SW480 (cell line): ENCODE measurements at regions not wholly inside any gene's neighbourhood (a gene's known extent, or its start where the extent isn't known, plus 50 kb on each side); places are given as distances from the start of the nearest gene placed in this dataset.
"Not testable (repeated sequence)": the region's sequence is repeated elsewhere in the genome, so short reads cannot be mapped to it uniquely, and the experiment has no call there.

Experiments used
- DNase-seq: peaks from one replicate; pipeline ENCODE4 v3.0.0-alpha.2; 2016; ENCODE audit warnings: low spot score

DNA sequence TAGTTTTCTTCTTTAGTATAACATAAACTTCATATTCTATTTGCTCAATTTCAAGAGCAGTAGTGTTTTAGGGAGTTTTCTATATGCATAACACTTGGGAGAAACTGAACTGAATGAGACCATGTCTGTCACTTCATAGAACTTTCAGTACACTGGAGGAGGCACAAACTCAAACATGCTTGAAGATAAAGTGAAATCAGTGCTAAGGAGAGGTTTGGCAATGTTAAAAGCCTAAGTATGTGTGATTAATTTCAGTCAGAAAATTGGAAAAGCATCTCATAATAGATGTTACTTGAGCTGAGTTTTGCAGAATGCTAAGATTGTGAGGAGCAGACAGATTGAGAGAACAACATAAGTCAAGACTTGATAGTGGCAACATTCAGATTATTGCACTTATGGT lies 411.2 kb upstream of the HS3ST1 start:
- no peak for DNase-seq

- DNase-seq, result no peak
These were observed 403.0 kb upstream of the HS3ST1 start for GRCh38 chr4:11831739-11832138.

DNA sequence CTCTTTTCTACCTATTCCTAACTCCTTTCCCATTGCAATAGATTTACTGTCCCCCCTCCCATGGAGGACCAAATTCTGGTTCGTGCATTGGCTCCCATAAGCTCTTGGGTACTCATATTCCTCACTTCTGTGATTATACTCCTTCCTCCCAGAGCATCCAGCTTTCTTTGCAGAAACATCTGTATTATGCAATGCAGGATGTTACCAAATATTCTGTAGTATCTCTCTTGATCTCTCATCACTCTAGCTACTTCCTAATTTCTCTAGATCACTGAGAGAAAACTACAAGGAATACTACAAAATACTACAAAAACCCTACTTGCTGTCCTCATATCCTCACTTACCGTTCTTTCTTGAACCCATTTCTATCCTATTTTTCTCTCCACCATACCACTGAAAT lies 395.9 kb upstream of the HS3ST1 start:
- no peak for DNase-seq

GRCh38 chr4:11821772-11822430 lies 393.2 kb upstream of the HS3ST1 start:
- DNase-seq, result no peak

GRCh38 chr4:11817088-11817487 lies 388.4 kb upstream of the HS3ST1 start:
- no peak for DNase-seq

- DNase-seq, result no peak
These were observed 386.1 kb upstream of the HS3ST1 start for GRCh38 chr4:11814758-11815157.

- no peak for DNase-seq
These were observed 385.3 kb upstream of the HS3ST1 start for GRCh38 chr4:11813951-11814446.

DNA sequence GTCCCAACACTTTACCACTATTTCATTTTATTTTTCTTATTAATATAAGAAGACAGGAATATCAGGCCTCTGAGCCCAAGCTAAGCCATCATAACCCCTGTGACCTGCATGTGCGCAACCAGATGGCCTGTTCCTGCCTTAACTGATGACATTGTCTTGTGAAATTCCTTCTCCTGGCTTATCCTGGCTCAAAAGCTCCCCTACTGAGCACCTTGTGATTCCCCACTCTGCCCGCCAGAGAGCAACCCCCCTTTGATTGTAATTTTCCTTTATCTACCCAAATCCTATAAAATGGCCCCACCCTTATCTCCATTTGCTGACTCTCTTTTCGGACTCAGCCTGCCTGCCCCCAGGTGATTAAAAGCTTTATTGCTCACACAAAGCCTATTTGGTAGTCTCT lies 382.8 kb upstream of the HS3ST1 start:
- not testable (repeated sequence) for DNase-seq

- peak; percentile 42 for DNase-seq
These were observed 377.1 kb upstream of the HS3ST1 start for GRCh38 chr4:11805842-11806241.

GRCh38 chr4:11801466-11802446 lies 373.1 kb upstream of the HS3ST1 start:
- no peak for DNase-seq

DNA sequence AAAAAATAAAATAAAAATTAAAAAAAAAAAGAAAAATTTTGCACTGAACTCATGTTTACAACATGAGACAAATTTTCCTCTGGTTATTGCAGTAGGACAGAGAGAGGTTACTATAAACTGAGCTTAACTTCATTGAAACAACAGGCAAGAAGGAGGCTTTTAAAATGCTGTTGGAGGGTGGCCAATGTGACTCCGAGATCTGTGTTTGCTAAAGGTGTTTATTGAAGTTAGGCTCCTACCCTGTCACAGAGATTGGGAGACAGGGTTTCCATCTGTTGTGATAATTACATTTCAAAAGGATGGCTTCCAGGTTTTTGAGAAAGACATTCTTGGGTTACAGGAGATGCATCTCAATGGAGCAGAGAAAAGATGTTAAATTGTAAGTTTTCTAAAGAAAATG lies 370.5 kb upstream of the HS3ST1 start:
- no peak for DNase-seq

GRCh38 chr4:11791797-11792196 lies 363.1 kb upstream of the HS3ST1 start:
- no peak for DNase-seq

DNA sequence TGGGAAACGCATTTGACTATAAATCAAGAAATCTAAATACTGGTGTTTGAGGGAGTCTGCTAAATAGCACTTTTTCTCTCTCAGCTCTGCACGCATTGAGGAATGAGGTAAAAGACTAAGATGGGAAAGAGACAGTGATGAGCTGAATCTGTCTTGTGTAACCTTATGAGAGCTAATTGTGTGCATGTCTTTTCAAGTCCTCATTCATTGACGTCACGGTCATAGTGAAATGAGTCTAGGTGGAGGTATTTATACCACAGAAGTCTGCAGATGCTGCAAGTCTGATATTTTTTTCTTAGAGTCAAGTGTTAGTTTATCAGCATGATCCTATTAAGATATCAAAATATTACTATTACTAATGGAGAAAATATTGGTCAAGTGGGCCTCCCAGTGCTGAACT lies 361.5 kb upstream of the HS3ST1 start:
- no peak for DNase-seq

DNA sequence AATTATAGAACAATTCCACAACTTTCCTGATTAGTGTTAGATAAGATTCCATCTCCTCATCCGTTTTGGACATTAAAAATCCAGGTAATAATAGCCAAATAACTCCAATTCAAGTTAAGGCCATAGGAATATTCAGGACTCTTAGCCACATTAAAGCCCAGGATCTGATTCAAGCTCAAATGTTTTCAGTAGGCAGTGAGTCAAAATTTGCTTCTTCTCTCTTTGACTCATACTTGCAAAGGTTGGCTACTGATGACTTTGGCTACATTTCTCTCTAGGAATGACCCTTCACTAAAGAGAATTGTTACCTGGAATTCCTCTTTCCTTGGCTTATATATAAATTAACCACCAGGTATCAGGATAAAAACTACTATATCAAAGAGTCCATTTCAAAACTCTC lies 354.9 kb upstream of the HS3ST1 start:
- DNase-seq, result no peak

GRCh38 chr4:11782859-11783258 lies 354.2 kb upstream of the HS3ST1 start:
- no peak for DNase-seq

DNA sequence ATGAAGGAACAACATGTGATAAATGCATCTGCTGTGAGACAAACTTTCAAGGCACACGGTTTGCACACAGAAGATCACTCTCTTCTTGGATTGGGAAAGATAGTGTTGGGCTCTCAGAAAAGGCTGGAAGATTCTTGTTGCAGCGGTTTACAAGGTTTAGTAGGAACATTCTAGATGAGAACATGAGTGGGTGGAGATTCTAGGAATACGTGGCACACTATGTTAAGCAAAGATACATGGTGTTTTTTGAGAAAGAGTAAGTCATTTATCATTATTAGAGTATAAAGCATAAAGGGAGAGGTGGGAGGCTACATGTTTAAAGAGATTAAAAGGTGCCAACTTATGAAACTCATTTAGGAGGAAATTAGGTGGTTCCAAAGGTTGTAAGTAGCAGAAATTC lies 348.8 kb upstream of the HS3ST1 start:
- no peak for DNase-seq

DNA sequence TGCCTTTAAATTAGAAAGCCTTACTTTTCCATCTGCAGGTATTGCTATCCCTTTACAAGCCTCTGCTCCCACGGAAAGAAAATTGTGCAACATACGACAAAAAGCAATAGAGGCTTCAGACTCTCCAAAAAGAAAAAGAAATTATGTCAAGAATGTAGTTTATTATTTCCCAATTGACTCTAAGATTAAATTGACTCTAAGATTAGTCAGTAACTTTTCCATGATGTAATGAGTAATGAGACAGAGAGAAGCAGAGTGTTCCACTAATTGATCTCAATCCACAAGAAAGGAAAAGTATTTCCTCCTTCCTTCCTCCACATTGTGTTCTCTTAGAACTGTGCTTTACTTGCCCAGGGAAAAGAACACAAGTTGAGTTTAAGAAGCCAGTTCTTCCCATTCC lies 345.7 kb upstream of the HS3ST1 start:
- DNase-seq, result no peak

DNA sequence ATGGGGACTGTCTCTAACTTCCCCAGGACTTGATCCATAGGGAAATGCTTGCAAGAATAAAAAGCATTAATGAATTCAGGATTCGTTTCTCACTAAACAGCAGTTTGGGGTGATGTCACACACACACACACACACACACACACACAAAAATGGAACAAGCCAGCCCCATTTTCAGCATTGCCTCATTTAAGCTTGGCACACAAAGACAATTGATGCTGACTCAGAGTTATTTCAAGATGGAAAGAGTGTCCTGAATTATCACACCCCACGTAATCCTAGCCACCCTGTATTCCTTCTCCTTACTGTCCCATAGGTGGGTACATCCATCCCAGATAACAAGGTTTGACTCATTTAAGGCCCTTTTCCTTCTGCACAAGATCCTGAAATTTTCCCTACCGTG lies 345.1 kb upstream of the HS3ST1 start:
- DNase-seq, result no peak

- DNase-seq, result no peak
These were observed 340.7 kb upstream of the HS3ST1 start for GRCh38 chr4:11769434-11769833.

DNA sequence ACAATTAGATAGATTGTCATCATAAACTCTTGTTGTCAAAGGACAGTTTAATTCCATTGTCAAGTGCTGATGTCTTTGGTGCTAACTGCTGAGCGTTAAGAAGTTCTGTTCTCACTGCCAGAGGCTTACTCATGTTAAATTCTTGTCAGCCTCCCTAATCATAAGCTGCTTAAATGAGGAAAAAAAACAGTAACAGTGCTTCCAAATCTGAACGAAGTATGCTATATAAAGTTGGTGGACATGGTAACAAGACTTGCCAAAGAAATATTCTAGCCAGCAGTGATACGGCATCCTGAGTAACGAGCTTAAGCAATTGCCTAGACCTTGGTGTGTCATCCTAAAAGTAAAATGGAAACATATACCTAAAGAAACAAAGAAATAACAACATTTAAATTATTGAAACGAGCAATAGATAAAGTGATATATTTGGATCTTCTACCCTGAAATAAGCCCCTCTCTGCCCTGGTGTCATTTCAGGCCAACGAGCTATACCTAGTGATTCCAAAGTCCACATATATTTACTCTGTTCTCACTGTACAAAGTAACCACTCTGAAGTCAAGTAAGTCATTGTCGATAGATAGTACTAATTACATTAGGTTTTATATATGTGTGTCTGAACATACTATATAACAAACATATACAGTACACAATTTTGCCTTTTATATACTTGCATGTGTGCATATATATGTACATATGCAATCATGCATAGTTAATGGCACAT lies 339.7 kb upstream of the HS3ST1 start:
- no peak for DNase-seq

GRCh38 chr4:11765849-11766453 lies 337.3 kb upstream of the HS3ST1 start:
- peak; percentile 10 for DNase-seq
